GM23338 (cell line): ENCODE measurements at regions not wholly inside any gene's neighbourhood (a gene's known extent, or its start where the extent isn't known, plus 50 kb on each side); places are given as distances from the start of the nearest gene placed in this dataset.

Source experiments
- ATAC-seq: fragments of 200-7000 bp; cut with Tn5 transposase; 3 replicates; pipeline ENCODE4 v1.9.1; 2020
- DNase-seq: peaks from one replicate; pipeline ENCODE4 v3.0.0-alpha.2; 2015; ENCODE audit warnings: low spot score
- H2AFZ ChIP-seq: fragments of 200-600 bp; sonication (generic); 2 replicates; pipeline ENCODE4 v1.8.0; 2016; ENCODE audit warnings: antibody characterized with exemption, mild to moderate bottlenecking, moderate library complexity
- H3F3A ChIP-seq: fragments of 200-600 bp; sonication (generic); replicated peaks from 2 replicates; pipeline ENCODE4 v1.8.0; 2017; ENCODE audit warnings: antibody characterized with exemption, mixed run types, low read depth
- H3K27ac ChIP-seq: fragments of 200-600 bp; sonication (generic); 2 replicates; pipeline ENCODE4 v1.6.1; 2016; ENCODE audit warnings: low read depth
- H3K27me3 ChIP-seq: fragments of 200-600 bp; sonication (generic); 2 replicates; pipeline ENCODE4 v1.8.0; 2016; ENCODE audit warnings: mild to moderate bottlenecking, mixed run types, moderate library complexity; ENCODE audit not compliant: insufficient read depth
- H3K36me3 ChIP-seq: fragments of 200-600 bp; sonication (generic); 2 replicates; pipeline ENCODE4 v1.8.0; 2016; ENCODE audit warnings: mild to moderate bottlenecking; ENCODE audit not compliant: insufficient read depth
- H3K4me1 ChIP-seq: fragments of 200-600 bp; sonication (generic); 2 replicates; pipeline ENCODE4 v1.8.0; 2016; ENCODE audit warnings: mild to moderate bottlenecking, moderate library complexity; ENCODE audit not compliant: insufficient read depth
- H3K4me2 ChIP-seq: fragments of 200-600 bp; sonication (generic); 2 replicates; pipeline ENCODE4 v1.7.1; 2017; ENCODE audit warnings: mixed run types
- H3K4me3 ChIP-seq: fragments of 200-600 bp; sonication (generic); 2 replicates; pipeline ENCODE4 v1.6.1; 2016; ENCODE audit warnings: mixed run types
- H3K79me2 ChIP-seq: fragments of 200-600 bp; sonication (generic); replicated peaks from 2 replicates; pipeline ENCODE4 v1.8.0; 2017; ENCODE audit warnings: mild to moderate bottlenecking; ENCODE audit not compliant: insufficient read depth
- H3K9me2 ChIP-seq: fragments of 200-600 bp; sonication (generic); 2 replicates; pipeline ENCODE4 v1.8.0; 2017; ENCODE audit not compliant: insufficient read depth
- H4K20me1 ChIP-seq: fragments of 200-600 bp; sonication (generic); replicated peaks from 2 replicates; pipeline ENCODE4 v1.8.0; 2017; ENCODE audit warnings: mild to moderate bottlenecking; ENCODE audit not compliant: insufficient read depth
- H3K27ac Mint-ChIP-seq: 2 replicates; pipeline ENCODE4 v1.8.0; 2020; ENCODE audit warnings: inconsistent platforms, mild to moderate bottlenecking, moderate library complexity, mixed read lengths
- H3K27me3 Mint-ChIP-seq: 3 replicates; pipeline ENCODE4 v1.8.0; 2022; ENCODE audit warnings: low read depth, mild to moderate bottlenecking, moderate library complexity, mixed read lengths, inconsistent platforms; ENCODE audit not compliant: insufficient read depth, poor library complexity
- H3K36me3 Mint-ChIP-seq: 3 replicates; pipeline ENCODE4 v1.8.0; 2021; ENCODE audit warnings: low read depth, mild to moderate bottlenecking, inconsistent platforms, moderate library complexity, mixed read lengths
- H3K4me1 Mint-ChIP-seq: 3 replicates; pipeline ENCODE4 v1.8.0; 2020; ENCODE audit warnings: mild to moderate bottlenecking, inconsistent platforms, mixed read lengths
- H3K4me3 Mint-ChIP-seq: 3 replicates; pipeline ENCODE4 v1.8.0; 2021; ENCODE audit warnings: moderate library complexity, mild to moderate bottlenecking, inconsistent platforms, mixed read lengths
- H3K9me3 Mint-ChIP-seq: 3 replicates; pipeline ENCODE4 v1.8.0; 2020; ENCODE audit warnings: moderate library complexity, mild to moderate bottlenecking, inconsistent platforms, mixed read lengths
- CREB1 ChIP-seq: fragments of 250-450 bp; sonication (Bioruptor Pico); IDR thresholded peaks from 2 replicates; pipeline ENCODE4 v1.5.0; 2020; ENCODE audit warnings: low read depth, mild to moderate bottlenecking, moderate library complexity
- EZH2phosphoT487 ChIP-seq: fragments of 200-600 bp; sonication (generic); IDR thresholded peaks from one replicate; pipeline ENCODE4 v1.8.1; 2018; ENCODE audit warnings: antibody characterized with exemption; ENCODE audit not compliant: unreplicated experiment
- JUNB ChIP-seq: IDR thresholded peaks from one replicate; pipeline ENCODE4 v1.6.1; 2016; ENCODE audit warnings: antibody characterized with exemption; ENCODE audit not compliant: unreplicated experiment
- POLR2AphosphoS5 ChIP-seq: IDR thresholded peaks from 2 replicates; pipeline ENCODE4 v1.6.1; 2016; ENCODE audit warnings: antibody characterized with exemption, low read depth
- STAT1 ChIP-seq: IDR thresholded peaks from one replicate; pipeline ENCODE4 v1.6.1; 2016; ENCODE audit warnings: antibody characterized with exemption; ENCODE audit not compliant: unreplicated experiment
- ZNF114 ChIP-seq: fragments of 250-450 bp; sonication (Bioruptor Pico); IDR thresholded peaks from 2 replicates; pipeline ENCODE4 v1.5.0; 2020; ENCODE audit warnings: mild to moderate bottlenecking, moderate library complexity
- ZNF331 ChIP-seq: fragments of 250-450 bp; sonication (Bioruptor Pico); IDR thresholded peaks from 2 replicates; pipeline ENCODE4 v1.5.0; 2020; ENCODE audit warnings: low read depth, mild to moderate bottlenecking, moderate library complexity
- TF ChIP-seq, protein P1 (sequence below): IDR thresholded peaks from one replicate; pipeline ENCODE4 v1.6.1; 2018; ENCODE audit warnings: antibody characterized with exemption; ENCODE audit not compliant: unreplicated experiment
- TF ChIP-seq, protein P2 (sequence below): fragments of 250-450 bp; sonication (Bioruptor Pico); IDR thresholded peaks from 2 replicates; pipeline ENCODE4 v1.5.0; 2020; ENCODE audit warnings: mild to moderate bottlenecking, moderate library complexity
- TF ChIP-seq, protein P3 (sequence below): IDR thresholded peaks from 2 replicates; pipeline ENCODE4 v1.6.1; 2016; ENCODE audit warnings: antibody characterized with exemption

DNA sequence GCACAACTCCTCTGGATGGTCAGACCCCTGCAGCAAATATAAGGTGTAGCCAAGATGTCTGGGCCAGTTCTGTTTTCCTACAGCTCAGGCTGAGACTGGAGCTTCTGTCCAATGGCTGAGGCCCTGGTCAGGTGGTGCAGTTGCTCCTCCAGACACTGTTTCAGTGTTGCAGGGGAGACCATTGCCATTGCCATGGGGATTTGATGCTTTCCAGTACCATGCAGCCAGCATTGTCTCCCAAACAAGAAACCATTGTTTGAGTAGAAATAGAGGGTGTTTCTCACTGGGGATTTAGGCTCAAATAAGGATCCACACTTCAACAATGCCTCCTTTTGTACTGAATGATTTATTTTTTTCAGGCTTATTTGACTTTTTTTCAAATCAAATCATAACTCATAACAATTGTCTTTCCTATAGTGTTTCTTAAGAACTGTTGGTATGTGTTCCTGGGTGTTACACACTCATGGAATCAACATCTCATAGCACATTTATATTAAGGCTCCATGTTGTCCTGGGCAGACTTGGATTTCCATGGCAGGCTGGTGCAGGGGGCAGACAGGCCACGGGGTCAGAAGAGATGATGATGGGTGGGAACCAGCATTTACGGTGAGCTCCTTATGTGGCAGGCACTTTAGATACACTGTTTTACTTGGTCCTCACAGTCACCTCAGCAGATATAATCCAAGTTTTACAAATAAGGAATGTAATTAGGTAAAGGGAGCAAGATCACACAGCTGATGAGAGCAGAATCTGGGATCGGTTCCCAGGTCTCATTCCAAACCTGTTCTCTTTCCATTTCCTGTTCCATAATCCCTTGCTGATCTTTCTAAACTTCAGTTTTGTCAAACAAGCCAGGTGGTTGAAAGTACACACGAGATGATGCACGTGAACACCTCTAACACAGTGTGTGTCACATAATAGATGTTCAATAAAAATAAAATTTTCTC is 95.9 kb upstream of the GNAQ start (continued):
- TF ChIP-seq, protein P1, sequence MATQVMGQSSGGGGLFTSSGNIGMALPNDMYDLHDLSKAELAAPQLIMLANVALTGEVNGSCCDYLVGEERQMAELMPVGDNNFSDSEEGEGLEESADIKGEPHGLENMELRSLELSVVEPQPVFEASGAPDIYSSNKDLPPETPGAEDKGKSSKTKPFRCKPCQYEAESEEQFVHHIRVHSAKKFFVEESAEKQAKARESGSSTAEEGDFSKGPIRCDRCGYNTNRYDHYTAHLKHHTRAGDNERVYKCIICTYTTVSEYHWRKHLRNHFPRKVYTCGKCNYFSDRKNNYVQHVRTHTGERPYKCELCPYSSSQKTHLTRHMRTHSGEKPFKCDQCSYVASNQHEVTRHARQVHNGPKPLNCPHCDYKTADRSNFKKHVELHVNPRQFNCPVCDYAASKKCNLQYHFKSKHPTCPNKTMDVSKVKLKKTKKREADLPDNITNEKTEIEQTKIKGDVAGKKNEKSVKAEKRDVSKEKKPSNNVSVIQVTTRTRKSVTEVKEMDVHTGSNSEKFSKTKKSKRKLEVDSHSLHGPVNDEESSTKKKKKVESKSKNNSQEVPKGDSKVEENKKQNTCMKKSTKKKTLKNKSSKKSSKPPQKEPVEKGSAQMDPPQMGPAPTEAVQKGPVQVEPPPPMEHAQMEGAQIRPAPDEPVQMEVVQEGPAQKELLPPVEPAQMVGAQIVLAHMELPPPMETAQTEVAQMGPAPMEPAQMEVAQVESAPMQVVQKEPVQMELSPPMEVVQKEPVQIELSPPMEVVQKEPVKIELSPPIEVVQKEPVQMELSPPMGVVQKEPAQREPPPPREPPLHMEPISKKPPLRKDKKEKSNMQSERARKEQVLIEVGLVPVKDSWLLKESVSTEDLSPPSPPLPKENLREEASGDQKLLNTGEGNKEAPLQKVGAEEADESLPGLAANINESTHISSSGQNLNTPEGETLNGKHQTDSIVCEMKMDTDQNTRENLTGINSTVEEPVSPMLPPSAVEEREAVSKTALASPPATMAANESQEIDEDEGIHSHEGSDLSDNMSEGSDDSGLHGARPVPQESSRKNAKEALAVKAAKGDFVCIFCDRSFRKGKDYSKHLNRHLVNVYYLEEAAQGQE: no peak

DNA sequence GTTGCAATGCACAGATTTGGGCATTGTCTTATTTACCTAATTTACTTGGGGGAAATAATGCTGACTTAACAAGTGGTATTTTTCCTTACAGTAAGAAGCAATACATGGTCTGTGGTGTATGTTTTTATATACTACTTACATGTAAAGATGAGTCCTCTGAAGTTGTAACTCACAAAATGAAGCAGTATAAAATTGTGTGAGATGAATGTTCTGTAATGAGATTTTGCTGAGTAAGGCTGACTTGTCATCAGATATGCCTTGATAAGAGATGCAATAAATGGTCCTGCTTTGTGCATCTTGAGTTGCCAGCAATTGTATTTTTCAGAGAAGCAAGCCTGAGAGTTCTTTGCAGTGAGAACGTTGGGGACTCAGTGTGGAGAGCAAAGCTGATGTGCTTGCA is 92.2 kb upstream of the GNAQ start:
- no peaks in the 10 kb centered on the region for H3K36me3 Mint-ChIP-seq
- no peak overlapping the region for H3K27ac Mint-ChIP-seq
- peak overlapping the region; percentile 39; the same call in 1 of the 2 replicates for H2AFZ ChIP-seq
- H3K9me2 ChIP-seq: no peaks in the 10 kb centered on the region
- H3K4me2 ChIP-seq: no peak overlapping the region
- H3K4me1 Mint-ChIP-seq: peaks cover 6% of the 10 kb centered on the region
- no peaks in the 10 kb centered on the region for H3K79me2 ChIP-seq
- no peak for DNase-seq
- H3K27me3 Mint-ChIP-seq: peaks cover 4% of the 10 kb centered on the region
- no peak overlapping the region for H3K4me3 Mint-ChIP-seq
- H3K4me3 ChIP-seq: no peak overlapping the region
- H3F3A ChIP-seq: no peaks in the 10 kb centered on the region
- ATAC-seq: no peak
- H3K9me3 Mint-ChIP-seq: no peaks in the 10 kb centered on the region
- no peaks in the 10 kb centered on the region for H3K36me3 ChIP-seq
- H3K27ac ChIP-seq: no peak overlapping the region
- no peaks in the 10 kb centered on the region for H3K27me3 ChIP-seq
- H4K20me1 ChIP-seq: no peaks in the 10 kb centered on the region
- H3K4me1 ChIP-seq: no peaks in the 10 kb centered on the region
- TF ChIP-seq STAT1: no peak
- TF ChIP-seq, protein P2, sequence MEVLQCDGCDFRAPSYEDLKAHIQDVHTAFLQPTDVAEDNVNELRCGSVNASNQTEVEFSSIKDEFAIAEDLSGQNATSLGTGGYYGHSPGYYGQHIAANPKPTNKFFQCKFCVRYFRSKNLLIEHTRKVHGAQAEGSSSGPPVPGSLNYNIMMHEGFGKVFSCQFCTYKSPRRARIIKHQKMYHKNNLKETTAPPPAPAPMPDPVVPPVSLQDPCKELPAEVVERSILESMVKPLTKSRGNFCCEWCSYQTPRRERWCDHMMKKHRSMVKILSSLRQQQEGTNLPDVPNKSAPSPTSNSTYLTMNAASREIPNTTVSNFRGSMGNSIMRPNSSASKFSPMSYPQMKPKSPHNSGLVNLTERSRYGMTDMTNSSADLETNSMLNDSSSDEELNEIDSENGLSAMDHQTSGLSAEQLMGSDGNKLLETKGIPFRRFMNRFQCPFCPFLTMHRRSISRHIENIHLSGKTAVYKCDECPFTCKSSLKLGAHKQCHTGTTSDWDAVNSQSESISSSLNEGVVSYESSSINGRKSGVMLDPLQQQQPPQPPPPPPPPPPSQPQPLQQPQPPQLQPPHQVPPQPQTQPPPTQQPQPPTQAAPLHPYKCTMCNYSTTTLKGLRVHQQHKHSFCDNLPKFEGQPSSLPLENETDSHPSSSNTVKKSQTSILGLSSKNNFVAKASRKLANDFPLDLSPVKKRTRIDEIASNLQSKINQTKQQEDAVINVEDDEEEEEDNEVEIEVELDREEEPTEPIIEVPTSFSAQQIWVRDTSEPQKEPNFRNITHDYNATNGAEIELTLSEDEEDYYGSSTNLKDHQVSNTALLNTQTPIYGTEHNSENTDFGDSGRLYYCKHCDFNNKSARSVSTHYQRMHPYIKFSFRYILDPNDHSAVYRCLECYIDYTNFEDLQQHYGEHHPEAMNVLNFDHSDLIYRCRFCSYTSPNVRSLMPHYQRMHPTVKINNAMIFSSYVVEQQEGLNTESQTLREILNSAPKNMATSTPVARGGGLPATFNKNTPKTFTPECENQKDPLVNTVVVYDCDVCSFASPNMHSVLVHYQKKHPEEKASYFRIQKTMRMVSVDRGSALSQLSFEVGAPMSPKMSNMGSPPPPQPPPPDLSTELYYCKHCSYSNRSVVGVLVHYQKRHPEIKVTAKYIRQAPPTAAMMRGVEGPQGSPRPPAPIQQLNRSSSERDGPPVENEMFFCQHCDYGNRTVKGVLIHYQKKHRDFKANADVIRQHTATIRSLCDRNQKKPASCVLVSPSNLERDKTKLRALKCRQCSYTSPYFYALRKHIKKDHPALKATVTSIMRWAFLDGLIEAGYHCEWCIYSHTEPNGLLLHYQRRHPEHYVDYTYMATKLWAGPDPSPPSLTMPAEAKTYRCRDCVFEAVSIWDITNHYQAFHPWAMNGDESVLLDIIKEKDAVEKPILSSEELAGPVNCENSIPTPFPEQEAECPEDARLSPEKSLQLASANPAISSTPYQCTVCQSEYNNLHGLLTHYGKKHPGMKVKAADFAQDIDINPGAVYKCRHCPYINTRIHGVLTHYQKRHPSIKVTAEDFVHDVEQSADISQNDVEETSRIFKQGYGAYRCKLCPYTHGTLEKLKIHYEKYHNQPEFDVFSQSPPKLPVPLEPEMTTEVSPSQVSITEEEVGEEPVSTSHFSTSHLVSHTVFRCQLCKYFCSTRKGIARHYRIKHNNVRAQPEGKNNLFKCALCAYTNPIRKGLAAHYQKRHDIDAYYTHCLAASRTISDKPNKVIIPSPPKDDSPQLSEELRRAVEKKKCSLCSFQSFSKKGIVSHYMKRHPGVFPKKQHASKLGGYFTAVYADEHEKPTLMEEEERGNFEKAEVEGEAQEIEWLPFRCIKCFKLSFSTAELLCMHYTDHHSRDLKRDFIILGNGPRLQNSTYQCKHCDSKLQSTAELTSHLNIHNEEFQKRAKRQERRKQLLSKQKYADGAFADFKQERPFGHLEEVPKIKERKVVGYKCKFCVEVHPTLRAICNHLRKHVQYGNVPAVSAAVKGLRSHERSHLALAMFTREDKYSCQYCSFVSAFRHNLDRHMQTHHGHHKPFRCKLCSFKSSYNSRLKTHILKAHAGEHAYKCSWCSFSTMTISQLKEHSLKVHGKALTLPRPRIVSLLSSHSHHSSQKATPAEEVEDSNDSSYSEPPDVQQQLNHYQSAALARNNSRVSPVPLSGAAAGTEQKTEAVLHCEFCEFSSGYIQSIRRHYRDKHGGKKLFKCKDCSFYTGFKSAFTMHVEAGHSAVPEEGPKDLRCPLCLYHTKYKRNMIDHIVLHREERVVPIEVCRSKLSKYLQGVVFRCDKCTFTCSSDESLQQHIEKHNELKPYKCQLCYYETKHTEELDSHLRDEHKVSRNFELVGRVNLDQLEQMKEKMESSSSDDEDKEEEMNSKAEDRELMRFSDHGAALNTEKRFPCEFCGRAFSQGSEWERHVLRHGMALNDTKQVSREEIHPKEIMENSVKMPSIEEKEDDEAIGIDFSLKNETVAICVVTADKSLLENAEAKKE (CRISPR knock-in tag): no peak
- no peak for TF ChIP-seq POLR2AphosphoS5
- TF ChIP-seq, protein P3, sequence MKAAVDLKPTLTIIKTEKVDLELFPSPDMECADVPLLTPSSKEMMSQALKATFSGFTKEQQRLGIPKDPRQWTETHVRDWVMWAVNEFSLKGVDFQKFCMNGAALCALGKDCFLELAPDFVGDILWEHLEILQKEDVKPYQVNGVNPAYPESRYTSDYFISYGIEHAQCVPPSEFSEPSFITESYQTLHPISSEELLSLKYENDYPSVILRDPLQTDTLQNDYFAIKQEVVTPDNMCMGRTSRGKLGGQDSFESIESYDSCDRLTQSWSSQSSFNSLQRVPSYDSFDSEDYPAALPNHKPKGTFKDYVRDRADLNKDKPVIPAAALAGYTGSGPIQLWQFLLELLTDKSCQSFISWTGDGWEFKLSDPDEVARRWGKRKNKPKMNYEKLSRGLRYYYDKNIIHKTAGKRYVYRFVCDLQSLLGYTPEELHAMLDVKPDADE: no peak
- TF ChIP-seq CREB1 (CRISPR knock-in tag): no peak
- TF ChIP-seq JUNB: no peak
- TF ChIP-seq ZNF114: no peak
- no peak for TF ChIP-seq EZH2phosphoT487
- no peak for TF ChIP-seq ZNF331 (CRISPR knock-in tag)
